DOHH2 (cell line): ENCODE measurements at regions not wholly inside any gene's neighbourhood (a gene's known extent, or its start where the extent isn't known, plus 50 kb on each side); places are given as distances from the start of the nearest gene placed in this dataset.

ENCODE experiments used
- H3F3A ChIP-seq: fragments of 200-600 bp; sonication (generic), shearing (Covaris generic); 2 replicates; pipeline ENCODE4 v1.6.0; 2016; ENCODE audit warnings: antibody characterized with exemption, mild to moderate bottlenecking; ENCODE audit not compliant: control insufficient read depth, insufficient read depth
- H3K27ac ChIP-seq: fragments of 200-600 bp; sonication (generic); 2 replicates; pipeline ENCODE4 v1.5.1; 2014; ENCODE audit warnings: low read depth, mild to moderate bottlenecking, low read length, moderate library complexity
- H3K27me3 ChIP-seq: fragments of 200-600 bp; sonication (generic); 2 replicates; pipeline ENCODE4 v1.6.1; 2014; ENCODE audit warnings: mild to moderate bottlenecking, low read length, mixed read lengths; ENCODE audit not compliant: control insufficient read depth
- H3K36me3 ChIP-seq: fragments of 200-600 bp; sonication (generic); 2 replicates; pipeline ENCODE4 v1.6.1; 2014; ENCODE audit warnings: mild to moderate bottlenecking, low read length, moderate library complexity, mixed read lengths; ENCODE audit not compliant: control insufficient read depth
- H3K4me1 ChIP-seq: fragments of 200-600 bp; sonication (generic); 2 replicates; pipeline ENCODE4 v1.6.1; 2014; ENCODE audit warnings: mild to moderate bottlenecking, low read length, mixed read lengths; ENCODE audit not compliant: control insufficient read depth
- H3K4me2 ChIP-seq: fragments of 200-600 bp; sonication (generic); 2 replicates; pipeline ENCODE4 v1.6.0; 2014; ENCODE audit warnings: mild to moderate bottlenecking, low read length, moderate library complexity
- H3K4me3 ChIP-seq: fragments of 200-600 bp; sonication (generic); 2 replicates; pipeline ENCODE4 v1.5.1; 2014; ENCODE audit warnings: mild to moderate bottlenecking, low read length, mixed read lengths
- H3K79me2 ChIP-seq: fragments of 200-600 bp; sonication (generic); 2 replicates; pipeline ENCODE4 v1.6.1; 2014; ENCODE audit warnings: mild to moderate bottlenecking, low read length, mixed read lengths; ENCODE audit not compliant: control insufficient read depth
- H3K9me2 ChIP-seq: fragments of 200-600 bp; sonication (generic); replicated peaks from 2 replicates; pipeline ENCODE4 v1.6.1; 2014; ENCODE audit warnings: mild to moderate bottlenecking, low read length, mixed read lengths; ENCODE audit not compliant: control insufficient read depth
- H3K9me3 ChIP-seq: fragments of 200-600 bp; sonication (generic); 2 replicates; pipeline ENCODE4 v1.6.1; 2014; ENCODE audit warnings: antibody characterized with exemption, low read length, mixed read lengths; ENCODE audit not compliant: control insufficient read depth, insufficient read depth
- H4K20me1 ChIP-seq: fragments of 200-600 bp; sonication (generic); 2 replicates; pipeline ENCODE4 v1.6.0; 2014; ENCODE audit warnings: low read depth, mild to moderate bottlenecking, antibody characterized with exemption, low read length, moderate library complexity; ENCODE audit not compliant: control insufficient read depth, insufficient read depth
- EZH2phosphoT487 ChIP-seq: fragments of 200-600 bp; sonication (generic); IDR thresholded peaks from 2 replicates; pipeline ENCODE4 v1.6.1; 2017; ENCODE audit warnings: borderline replicate concordance, mild to moderate bottlenecking, antibody characterized with exemption, low read length, moderate library complexity, mixed read lengths
- TF ChIP-seq, protein P1 (sequence below): fragments of 200-600 bp; sonication (generic); IDR thresholded peaks from one replicate; pipeline ENCODE4 v1.5.1; 2014; ENCODE audit warnings: antibody characterized with exemption, mild to moderate bottlenecking, low read depth, low read length; ENCODE audit not compliant: poor library complexity, severe bottlenecking

DNA sequence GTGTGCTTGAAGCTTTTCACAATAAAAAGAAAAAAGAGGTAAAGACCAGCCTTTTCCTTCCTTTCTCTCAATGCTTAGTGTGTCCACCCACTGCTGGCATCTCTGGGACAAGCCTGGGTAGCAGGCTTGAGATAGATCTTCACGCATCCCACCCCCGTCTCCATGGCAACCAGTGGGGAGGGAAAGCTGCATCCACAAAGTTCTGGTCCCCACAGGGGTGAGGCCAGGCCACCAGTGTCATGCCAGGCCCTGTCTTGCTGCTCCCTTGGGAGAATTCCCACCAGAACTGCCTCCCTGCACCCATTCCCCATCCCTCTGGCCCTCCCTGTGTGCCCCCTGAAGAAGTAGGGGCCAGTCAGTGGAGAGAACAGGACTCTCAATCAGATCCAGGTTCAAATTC, 259.9 kb downstream of the MRTFB start:
- no peak for TF ChIP-seq EZH2phosphoT487
- TF ChIP-seq, protein P1, sequence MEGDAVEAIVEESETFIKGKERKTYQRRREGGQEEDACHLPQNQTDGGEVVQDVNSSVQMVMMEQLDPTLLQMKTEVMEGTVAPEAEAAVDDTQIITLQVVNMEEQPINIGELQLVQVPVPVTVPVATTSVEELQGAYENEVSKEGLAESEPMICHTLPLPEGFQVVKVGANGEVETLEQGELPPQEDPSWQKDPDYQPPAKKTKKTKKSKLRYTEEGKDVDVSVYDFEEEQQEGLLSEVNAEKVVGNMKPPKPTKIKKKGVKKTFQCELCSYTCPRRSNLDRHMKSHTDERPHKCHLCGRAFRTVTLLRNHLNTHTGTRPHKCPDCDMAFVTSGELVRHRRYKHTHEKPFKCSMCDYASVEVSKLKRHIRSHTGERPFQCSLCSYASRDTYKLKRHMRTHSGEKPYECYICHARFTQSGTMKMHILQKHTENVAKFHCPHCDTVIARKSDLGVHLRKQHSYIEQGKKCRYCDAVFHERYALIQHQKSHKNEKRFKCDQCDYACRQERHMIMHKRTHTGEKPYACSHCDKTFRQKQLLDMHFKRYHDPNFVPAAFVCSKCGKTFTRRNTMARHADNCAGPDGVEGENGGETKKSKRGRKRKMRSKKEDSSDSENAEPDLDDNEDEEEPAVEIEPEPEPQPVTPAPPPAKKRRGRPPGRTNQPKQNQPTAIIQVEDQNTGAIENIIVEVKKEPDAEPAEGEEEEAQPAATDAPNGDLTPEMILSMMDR, result no peak
- Histone ChIP-seq H3K27ac (no peak overlapping the region), H3K4me2 (no peak overlapping the region)

DNA sequence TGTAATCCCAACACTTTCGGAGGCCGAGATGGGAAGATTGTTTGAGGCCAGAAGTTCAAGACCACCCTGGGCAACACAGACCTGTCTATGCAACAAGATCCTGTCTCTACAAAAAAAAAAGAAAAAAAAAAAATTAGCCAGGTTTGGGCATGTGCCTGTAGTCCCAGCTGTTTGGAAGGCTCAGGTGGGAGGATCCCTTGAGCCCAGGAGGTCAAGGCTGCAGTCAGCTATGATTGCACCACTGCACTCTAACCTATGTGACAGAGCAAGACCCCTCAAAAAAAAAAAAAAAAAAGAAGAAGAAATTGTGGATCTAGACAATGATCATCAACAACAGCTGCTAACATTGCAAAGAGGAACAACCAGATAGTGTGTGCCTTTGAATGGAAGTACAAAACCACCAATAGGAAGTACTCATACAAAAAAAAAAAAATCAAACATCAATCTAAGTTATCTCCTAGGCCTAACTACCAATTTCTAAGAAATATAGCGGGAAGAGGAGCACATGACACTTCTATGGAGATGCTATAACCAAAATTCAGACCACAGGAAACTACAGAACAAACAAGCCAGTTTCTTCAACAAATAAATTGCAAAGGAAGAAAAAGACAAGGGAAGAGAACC, 258.7 kb downstream of the MRTFB start:
- H3K79me2 ChIP-seq, result no peaks in the 10 kb centered on the region
- H3K9me3 ChIP-seq, result no peaks in the 10 kb centered on the region
- H3K27ac ChIP-seq, result no peak overlapping the region
- no peak overlapping the region for H3K4me2 ChIP-seq
- no peaks in the 10 kb centered on the region for H4K20me1 ChIP-seq
- TF ChIP-seq EZH2phosphoT487, result no peak
- TF ChIP-seq, protein P1, result no peak
- H3K4me1 ChIP-seq, result no peaks in the 10 kb centered on the region
- H3F3A ChIP-seq, result no peaks in the 10 kb centered on the region; the same call in 1 of the 2 replicates
- H3K36me3 ChIP-seq, result no peaks in the 10 kb centered on the region
- no peaks in the 10 kb centered on the region for H3K9me2 ChIP-seq
- H3K4me3 ChIP-seq, result no peak overlapping the region
- no peaks in the 10 kb centered on the region for H3K27me3 ChIP-seq

More for the DNA sequence above, 259.9 kb downstream of the MRTFB start:
- Histone ChIP-seq H3K4me1 (peaks cover 6% of the 10 kb centered on the region), H3K79me2 (no peaks in the 10 kb centered on the region), H3K9me2 (no peaks in the 10 kb centered on the region), H4K20me1 (no peaks in the 10 kb centered on the region), H3K27me3 (no peaks in the 10 kb centered on the region), H3K9me3 (peaks cover 6% of the 10 kb centered on the region; the same call in 1 of the 2 replicates), H3K36me3 (no peaks in the 10 kb centered on the region), H3F3A (no peaks in the 10 kb centered on the region; the same call in 1 of the 2 replicates), H3K4me3 (no peak overlapping the region)

DNA sequence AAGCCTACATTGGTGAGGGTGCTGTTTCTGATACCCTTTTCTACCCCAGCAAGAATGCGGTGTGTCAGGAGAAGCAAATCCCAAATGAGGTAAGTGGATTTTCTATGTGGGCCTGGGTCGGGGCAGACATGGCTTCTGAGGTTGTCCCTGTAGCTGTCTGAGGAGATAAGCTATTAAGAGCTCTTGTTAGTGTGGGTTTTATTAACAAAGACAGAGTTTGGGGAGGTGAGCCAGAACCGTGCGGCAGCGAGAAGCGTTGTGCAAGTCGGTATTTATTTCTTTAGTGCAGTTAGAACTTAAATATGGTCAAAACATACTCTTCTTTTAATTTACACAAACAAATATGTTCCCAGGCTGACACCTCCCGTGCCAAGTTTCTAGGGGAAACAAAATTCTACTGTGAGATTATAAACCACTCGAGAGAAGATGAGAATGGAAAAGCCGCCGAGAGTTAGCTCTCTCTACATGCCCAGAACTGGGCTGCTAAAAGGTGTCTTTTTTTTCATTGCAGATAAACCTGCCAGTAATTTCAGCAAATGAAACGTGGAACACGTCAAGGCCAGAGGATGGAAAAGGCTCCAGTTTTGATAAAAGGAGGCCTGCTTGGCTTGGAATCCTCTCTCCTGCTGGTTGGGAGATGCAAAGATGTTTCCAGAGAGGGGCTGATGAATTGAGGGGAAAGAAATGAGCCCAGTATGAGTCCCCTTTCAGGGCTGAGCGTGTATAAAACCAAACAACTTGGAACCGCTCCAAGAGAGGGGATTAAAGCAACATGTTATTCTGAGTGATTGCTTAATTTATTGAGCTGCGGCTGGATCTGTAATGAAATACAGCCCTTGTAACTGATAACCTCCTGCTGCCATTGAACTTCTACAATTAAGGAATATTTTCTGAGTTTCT, 254.6 kb downstream of the MRTFB start:
- Histone ChIP-seq H3K79me2 (no peaks in the 10 kb centered on the region), H3K9me3 (no peaks in the 10 kb centered on the region), H3K27me3 (no peaks in the 10 kb centered on the region), H3F3A (no peaks in the 10 kb centered on the region), H3K27ac (no peak overlapping the region), H3K4me2 (no peak overlapping the region), H4K20me1 (no peaks in the 10 kb centered on the region; the same call in 1 of the 2 replicates), H3K9me2 (no peaks in the 10 kb centered on the region), H3K4me3 (no peak overlapping the region), H3K36me3 (no peaks in the 10 kb centered on the region), H3K4me1 (no peaks in the 10 kb centered on the region)
- TF ChIP-seq EZH2phosphoT487, result no peak
- TF ChIP-seq, protein P1, result no peak
